IMR-90 (cell line): ENCODE measurements at regions not wholly inside any gene's neighbourhood (a gene's known extent, or its start where the extent isn't known, plus 50 kb on each side); places are given as distances from the start of the nearest gene placed in this dataset.

Experiments used
- CEBPB ChIP-seq: IDR thresholded peaks from 2 replicates; pipeline ENCODE4 v1.6.1; 2012; ENCODE audit warnings: low read depth, low read length, improper control_type of control experiment
- CHD1 ChIP-seq: IDR thresholded peaks from 2 replicates; pipeline ENCODE4 v1.6.1; 2012; ENCODE audit warnings: low read depth, low read length, improper control_type of control experiment
- FOS ChIP-seq: fragments of 150-350 bp; IDR thresholded peaks from 2 replicates; pipeline ENCODE4 v1.6.1; 2016; ENCODE audit warnings: low read depth, low read length
- MAFK ChIP-seq: IDR thresholded peaks from 2 replicates; pipeline ENCODE4 v1.6.1; 2012; ENCODE audit warnings: low read depth, low read length, improper control_type of control experiment
- MAZ ChIP-seq: IDR thresholded peaks from 2 replicates; pipeline ENCODE4 v1.6.1; 2012; ENCODE audit warnings: low read depth, mild to moderate bottlenecking, low read length, improper control_type of control experiment, moderate library complexity, borderline replicate concordance
- MXI1 ChIP-seq: IDR thresholded peaks from 2 replicates; pipeline ENCODE4 v1.6.1; 2012; ENCODE audit warnings: low read depth, mild to moderate bottlenecking, low read length, moderate library complexity, borderline replicate concordance
- NFE2L2 ChIP-seq: fragments of 150-350 bp; IDR thresholded peaks from 2 replicates; pipeline ENCODE4 v1.6.1; 2016; ENCODE audit warnings: low read depth, mild to moderate bottlenecking, low read length
- POLR2A ChIP-seq: IDR thresholded peaks from 2 replicates; pipeline ENCODE4 v1.6.1; 2012; ENCODE audit warnings: mild to moderate bottlenecking, low read depth, low read length
- RAD21 ChIP-seq: IDR thresholded peaks from 2 replicates; pipeline ENCODE4 v1.6.1; 2012; ENCODE audit warnings: low read length, improper control_type of control experiment
- RCOR1 ChIP-seq: IDR thresholded peaks from 2 replicates; pipeline ENCODE4 v1.6.1; 2012; ENCODE audit warnings: mild to moderate bottlenecking, low read length, improper control_type of control experiment; ENCODE audit not compliant: insufficient replicate concordance
- SMC3 ChIP-seq: fragments of 150-350 bp; IDR thresholded peaks from 2 replicates; pipeline ENCODE4 v1.6.1; 2016; ENCODE audit warnings: low read depth, mild to moderate bottlenecking, antibody characterized with exemption, low read length, moderate library complexity
- TF ChIP-seq, protein P1 (sequence below): conservative IDR thresholded peaks from 2 replicates; pipeline ENCODE4 v1.5.1; 2012; ENCODE audit warnings: mild to moderate bottlenecking, low read depth, low read length, improper control_type of control experiment
- TF ChIP-seq, protein P2 (sequence below): fragments of 150-350 bp; IDR thresholded peaks from 2 replicates; pipeline ENCODE4 v1.6.1; 2017; ENCODE audit warnings: mild to moderate bottlenecking, antibody characterized with exemption, low read length, low read depth

GRCh38 chr6:66369407-66369806, 662.4 kb upstream of the EYS start:
- TF ChIP-seq, protein P1, sequence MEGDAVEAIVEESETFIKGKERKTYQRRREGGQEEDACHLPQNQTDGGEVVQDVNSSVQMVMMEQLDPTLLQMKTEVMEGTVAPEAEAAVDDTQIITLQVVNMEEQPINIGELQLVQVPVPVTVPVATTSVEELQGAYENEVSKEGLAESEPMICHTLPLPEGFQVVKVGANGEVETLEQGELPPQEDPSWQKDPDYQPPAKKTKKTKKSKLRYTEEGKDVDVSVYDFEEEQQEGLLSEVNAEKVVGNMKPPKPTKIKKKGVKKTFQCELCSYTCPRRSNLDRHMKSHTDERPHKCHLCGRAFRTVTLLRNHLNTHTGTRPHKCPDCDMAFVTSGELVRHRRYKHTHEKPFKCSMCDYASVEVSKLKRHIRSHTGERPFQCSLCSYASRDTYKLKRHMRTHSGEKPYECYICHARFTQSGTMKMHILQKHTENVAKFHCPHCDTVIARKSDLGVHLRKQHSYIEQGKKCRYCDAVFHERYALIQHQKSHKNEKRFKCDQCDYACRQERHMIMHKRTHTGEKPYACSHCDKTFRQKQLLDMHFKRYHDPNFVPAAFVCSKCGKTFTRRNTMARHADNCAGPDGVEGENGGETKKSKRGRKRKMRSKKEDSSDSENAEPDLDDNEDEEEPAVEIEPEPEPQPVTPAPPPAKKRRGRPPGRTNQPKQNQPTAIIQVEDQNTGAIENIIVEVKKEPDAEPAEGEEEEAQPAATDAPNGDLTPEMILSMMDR: no peak
- TF ChIP-seq MAZ: no peak
- TF ChIP-seq FOS: no peak
- TF ChIP-seq POLR2A: no peak
- peak; percentile 42; the same call in 1 of the 2 replicates for TF ChIP-seq MAFK
- no peak for TF ChIP-seq RAD21
- no peak for TF ChIP-seq MXI1
- no peak for TF ChIP-seq SMC3
- no peak for TF ChIP-seq CEBPB
- TF ChIP-seq, protein P2, sequence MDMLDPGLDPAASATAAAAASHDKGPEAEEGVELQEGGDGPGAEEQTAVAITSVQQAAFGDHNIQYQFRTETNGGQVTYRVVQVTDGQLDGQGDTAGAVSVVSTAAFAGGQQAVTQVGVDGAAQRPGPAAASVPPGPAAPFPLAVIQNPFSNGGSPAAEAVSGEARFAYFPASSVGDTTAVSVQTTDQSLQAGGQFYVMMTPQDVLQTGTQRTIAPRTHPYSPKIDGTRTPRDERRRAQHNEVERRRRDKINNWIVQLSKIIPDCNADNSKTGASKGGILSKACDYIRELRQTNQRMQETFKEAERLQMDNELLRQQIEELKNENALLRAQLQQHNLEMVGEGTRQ: no peak
- no peak for TF ChIP-seq CHD1
- TF ChIP-seq NFE2L2: no peak
- no peak for TF ChIP-seq RCOR1
